ENCODE measurements at regions not wholly inside any gene's neighbourhood (a gene's known extent, or its start where the extent isn't known, plus 50 kb on each side); places are given as distances from the start of the nearest gene placed in this dataset.

- H3K36me3 Mint-ChIP-seq, result no peaks in the 10 kb centered on the region
- Histone ChIP-seq H4K20me1 (ENCODE audit: insufficient read depth, low read length) (no peaks in the 10 kb centered on the region), H3K36me3 (replicated peaks in 1 of 2; ENCODE audit: control insufficient read depth in 1 of 2, insufficient read depth in 2 of 2, low read length in 2 of 2) (no peaks in the 10 kb centered on the region), H3K27me3 (ENCODE audit: control insufficient read depth in 2 of 2, insufficient read depth in 2 of 2, low read length in 2 of 2) (no peaks in the 10 kb centered on the region), H3K4me1 (ENCODE audit: control insufficient read depth in 1 of 2, insufficient read depth in 2 of 2, low read length in 2 of 2) (no peaks in the 10 kb centered on the region), H3K4me3 (replicated peaks in 1 of 3; ENCODE audit: low read depth in 2 of 3, low read length in 3 of 3) (no peak overlapping the region), H3K27ac (ENCODE audit: low read depth in 1 of 2, low read length in 2 of 2) (no peak overlapping the region), H3K79me2 (ENCODE audit: insufficient read depth, low read length) (no peaks in the 10 kb centered on the region), H3K9ac (ENCODE audit: insufficient read depth, low read length, poor library complexity, severe bottlenecking) (no peak overlapping the region), H2AFZ (ENCODE audit: insufficient read depth, low read depth, low read length, poor library complexity, severe bottlenecking) (no peak overlapping the region), H3K9me3 (replicated peaks in 1 of 2; ENCODE audit: control insufficient read depth in 1 of 2, insufficient read depth in 1 of 2, low read length in 2 of 2) (peaks cover 12 to 22% of the 10 kb centered on the region in 2 donors), H3K4me2 (replicated peaks; ENCODE audit: extremely low read depth, low read length, poor library complexity, severe bottlenecking) (no peak overlapping the region)
- DNase-seq, result no peak
- H3K27ac Mint-ChIP-seq, result no peak overlapping the region
- no peak for TF ChIP-seq CTCF (IDR thresholded peaks at IDR 0.05)
- H3K9me3 Mint-ChIP-seq, result peaks cover 3 to 16% (median 10%) of the 10 kb centered on the region in 7 donors
- H3K27me3 Mint-ChIP-seq (ENCODE audit: low read depth in 3 of 3), result no peaks in the 10 kb centered on the region
- no peaks in the 10 kb centered on the region for H3K4me1 Mint-ChIP-seq
- H3K4me3 Mint-ChIP-seq, result no peak overlapping the region
- WGBS (ENCODE audit: insufficient coverage), result no CpG with 5 or more reads among the region's 2 CpGs
- intact Hi-C loops (cut with micrococcal nuclease), result no loop called here
Measured at GRCh38 chr3:28738425-28738824, 389.8 kb upstream of the AZI2 start.

DNA sequence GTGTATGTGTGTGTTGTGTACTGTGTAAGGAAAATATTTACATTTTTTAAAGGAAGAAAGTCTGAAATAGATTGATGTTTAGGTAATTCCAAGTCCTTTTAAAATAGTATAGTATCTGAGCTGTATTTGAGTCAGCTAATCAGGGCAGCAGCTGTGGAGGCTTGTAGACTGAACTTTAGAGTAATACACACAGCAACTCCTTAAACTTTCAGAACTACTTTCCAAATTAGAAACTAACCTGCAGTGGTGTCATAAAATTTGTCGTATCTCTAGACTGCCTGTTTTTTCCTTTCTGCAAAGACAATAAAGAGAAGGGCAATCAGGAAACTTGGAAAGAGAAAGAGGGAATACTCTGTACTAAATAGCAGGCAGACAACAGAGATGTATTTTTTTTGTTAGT is 391.0 kb upstream of the AZI2 start:
- no peaks in the 10 kb centered on the region for H3K36me3 ChIP-seq (replicated peaks in 1 of 2; ENCODE audit: control insufficient read depth in 1 of 2, insufficient read depth in 2 of 2, low read length in 2 of 2)
- peaks cover 14 to 15% of the 10 kb centered on the region in 2 donors for H3K9me3 ChIP-seq (replicated peaks in 1 of 2; ENCODE audit: control insufficient read depth in 1 of 2, insufficient read depth in 1 of 2, low read length in 2 of 2)
- Mint-ChIP-seq H3K9me3 (peaks cover 6 to 16% (median 8%) of the 10 kb centered on the region in 7 donors), H3K36me3 (no peaks in the 10 kb centered on the region), H3K4me3 (no peak overlapping the region), H3K4me1 (no peaks in the 10 kb centered on the region), H3K27me3 (ENCODE audit: low read depth in 3 of 3) (no peaks in the 10 kb centered on the region), H3K27ac (no peak overlapping the region)
- intact Hi-C loops (cut with micrococcal nuclease), result no loop called here
- no peaks in the 10 kb centered on the region for H3K79me2 ChIP-seq (ENCODE audit: insufficient read depth, low read length)
- no CpG with 5 or more reads among the region's 1 CpG for WGBS (ENCODE audit: insufficient coverage)
- no peak for TF ChIP-seq CTCF (IDR thresholded peaks at IDR 0.05)
- no peak overlapping the region for H3K9ac ChIP-seq (ENCODE audit: insufficient read depth, low read length, poor library complexity, severe bottlenecking)
- H2AFZ ChIP-seq (ENCODE audit: insufficient read depth, low read depth, low read length, poor library complexity, severe bottlenecking), result no peak overlapping the region
- no peak overlapping the region for H3K4me2 ChIP-seq (replicated peaks; ENCODE audit: extremely low read depth, low read length, poor library complexity, severe bottlenecking)
- H3K27me3 ChIP-seq (ENCODE audit: control insufficient read depth in 2 of 2, insufficient read depth in 2 of 2, low read length in 2 of 2), result no peaks in the 10 kb centered on the region
- no peaks in the 10 kb centered on the region for H3K4me1 ChIP-seq (ENCODE audit: control insufficient read depth in 1 of 2, insufficient read depth in 2 of 2, low read length in 2 of 2)
- no peaks in the 10 kb centered on the region for H4K20me1 ChIP-seq (ENCODE audit: insufficient read depth, low read length)
- no peak overlapping the region for H3K4me3 ChIP-seq (replicated peaks in 1 of 3; ENCODE audit: low read depth in 2 of 3, low read length in 3 of 3)
- no peak overlapping the region for H3K27ac ChIP-seq (ENCODE audit: low read depth in 1 of 2, low read length in 2 of 2)
- DNase-seq, result no peak

Data from CD14-positive monocyte (primary cell).